K562 (cell line): ENCODE measurements at regions not wholly inside any gene's neighbourhood (a gene's known extent, or its start where the extent isn't known, plus 50 kb on each side); places are given as distances from the start of the nearest gene placed in this dataset.

Experiments
- ATAC-seq: fragments of 200-7000 bp; cut with Tn5 transposase; 3 replicates; pipeline ENCODE4 v1.9.1; 2020; ENCODE audit warnings: moderate library complexity
- BruUV-seq: library from RNA; stranded (reverse); fragments of 400-500 nt; replicated peaks from 2 replicates; lab custom pipeline; 2021; lab: Mats Ljungman, UMichigan
- CTCF ChIA-PET: fragments of 300-600 bp; formaldehyde crosslinking; extraction: SDS; loops from one replicate; lab custom pipeline; 2021; ENCODE audit warnings: low intra/inter-chr PET ratio; lab: Yijun Ruan, JAX
- POLR2A ChIA-PET: fragments of 300-600, 350-650 bp; sonication (Branson Sonifier 250); formaldehyde crosslinking; extraction: SDS; loops from one replicate; lab custom pipeline; 2021; ENCODE audit warnings: antibody characterized with exemption, inconsistent platforms; lab: Yijun Ruan, JAX
- DNase-seq, 4 experiments: peaks; one replicate each; pipeline versions ENCODE4 v3.0.0 to v3.0.0-alpha.2; 2011 to 2018; ENCODE audit warnings: low spot score in 3 of 4, mixed read lengths in 3 of 4; ENCODE audit errors: extremely low read depth in 1 of 4
- FAIRE-seq: peaks from 2 replicates; lab custom pipeline; 2011; peaks lifted over from hg19 to GRCh38; lab: Jason Lieb, UNC
- H2AFZ ChIP-seq: 2 replicates; pipeline ENCODE4 v1.6.0; 2011; ENCODE audit warnings: low read depth, low read length, control low read depth, inconsistent platforms
- H3K27ac ChIP-seq: fragments of 200-600 bp; 3 replicates; pipeline ENCODE4 v1.8.0; 2011; ENCODE audit warnings: low read depth, mild to moderate bottlenecking, control low read depth, inconsistent platforms, low read length, moderate library complexity, mixed read lengths; ENCODE audit errors: extremely low read depth
- H3K27me3 ChIP-seq, 2 experiments: fragments of 300-600 bp in 1 of 2; 2 replicates in 1 of 2; 3 replicates in 1 of 2; pipeline versions ENCODE4 v1.6.0 to v1.8.0; 2011; ENCODE audit warnings: inconsistent platforms in 2 of 2, low read length in 2 of 2, mild to moderate bottlenecking in 1 of 2, mixed read lengths in 1 of 2, moderate library complexity in 1 of 2; ENCODE audit not compliant: control insufficient read depth in 2 of 2, insufficient read depth in 2 of 2
- H3K36me3 ChIP-seq: fragments of 300-600 bp; 3 replicates; pipeline ENCODE4 v1.8.0; 2011; ENCODE audit warnings: mild to moderate bottlenecking, low read length, inconsistent platforms; ENCODE audit not compliant: control insufficient read depth, insufficient read depth
- H3K4me1 ChIP-seq, 2 experiments: fragments of 200-600 bp in 1 of 2; replicated peaks in 1 of 2; 2 replicates in 1 of 2; 3 replicates in 1 of 2; pipeline versions ENCODE4 v1.5.1 to v1.8.0; 2011; ENCODE audit warnings: inconsistent platforms in 2 of 2, low read length in 2 of 2, mild to moderate bottlenecking in 1 of 2, mixed read lengths in 1 of 2, moderate library complexity in 1 of 2; ENCODE audit not compliant: control insufficient read depth in 2 of 2, insufficient read depth in 2 of 2
- H3K4me2 ChIP-seq: 2 replicates; pipeline ENCODE4 v1.6.1; 2011; ENCODE audit warnings: low read length, control low read depth, inconsistent platforms, mixed read lengths; ENCODE audit not compliant: insufficient read depth
- H3K4me3 ChIP-seq: fragments of 200-600 bp; sonication (generic), shearing (Covaris generic); 2 replicates; pipeline ENCODE4 v1.5.1; 2016; ENCODE audit warnings: control low read depth, inconsistent platforms
- H3K79me2 ChIP-seq: fragments of 200-600 bp; 3 replicates; pipeline ENCODE4 v1.8.0; 2011; ENCODE audit warnings: low read length, inconsistent platforms; ENCODE audit not compliant: control insufficient read depth, insufficient read depth
- H3K9ac ChIP-seq, 2 experiments: 2 replicates each; pipeline versions ENCODE4 v1.6.0 to v1.6.1; 2011; ENCODE audit warnings: low read depth in 2 of 2, low read length in 2 of 2, control low read depth in 1 of 2, inconsistent platforms in 1 of 2, mild to moderate bottlenecking in 1 of 2, mixed read lengths in 1 of 2; ENCODE audit not compliant: insufficient read depth in 1 of 2
- H3K9me1 ChIP-seq: one replicate; pipeline ENCODE4 v1.6.0; 2011; ENCODE audit warnings: inconsistent platforms, mild to moderate bottlenecking, low read length, moderate library complexity; ENCODE audit not compliant: control insufficient read depth, insufficient read depth
- H3K9me3 ChIP-seq: replicated peaks from 2 replicates; pipeline ENCODE4 v1.5.1; 2011; ENCODE audit warnings: low read depth, low read length, inconsistent platforms; ENCODE audit not compliant: control insufficient read depth, insufficient read depth
- H4K20me1 ChIP-seq: replicated peaks from 2 replicates; pipeline ENCODE4 v1.6.1; 2011; ENCODE audit warnings: low read length, inconsistent platforms, mixed read lengths; ENCODE audit not compliant: control insufficient read depth, insufficient read depth
- ARID2 ChIP-seq: fragments of 450-650 bp; IDR thresholded peaks from 2 replicates; pipeline ENCODE4 v1.6.1; 2017; ENCODE audit warnings: antibody characterized with exemption, mild to moderate bottlenecking
- C11orf30 ChIP-seq: fragments of 450-650 bp; IDR thresholded peaks from 2 replicates; pipeline ENCODE4 v1.6.1; 2016; ENCODE audit warnings: low read depth, mild to moderate bottlenecking
- POLR2H ChIP-seq: IDR thresholded peaks from 2 replicates; pipeline ENCODE4 v1.6.1; 2016; ENCODE audit warnings: missing genetic modification characterization, low read depth, mild to moderate bottlenecking, control low read depth, missing compliant biosample characterization, moderate library complexity
- RBM25 ChIP-seq: fragments of 200-400 bp; formaldehyde crosslinking; IDR thresholded peaks from 2 replicates; pipeline ENCODE4 v1.6.1; 2018; ENCODE audit warnings: low read length, low read depth, moderate library complexity; ENCODE audit not compliant: severe bottlenecking
- TRIM24 ChIP-seq, 2 experiments: fragments of 450-650 bp; IDR thresholded peaks; 2 replicates each; pipeline ENCODE4 v1.6.1; 2016
- ZBTB7A ChIP-seq: IDR thresholded peaks from 2 replicates; pipeline ENCODE4 v1.6.1; 2011; ENCODE audit warnings: low read depth, mild to moderate bottlenecking, low read length, moderate library complexity, borderline replicate concordance; ENCODE audit not compliant: control insufficient read depth
- ZNF316 ChIP-seq: fragments of 450-650 bp; IDR thresholded peaks from 2 replicates; pipeline ENCODE4 v1.6.1; 2016
- WGBS: fragments of 100-300 bp; shearing (Covaris generic); methylation state at CpG from one replicate; pipeline ENCODE4 v1.1.6; 2016; ENCODE audit warnings: low coverage, mixed read lengths; ENCODE audit not compliant: insufficient coverage; ENCODE audit errors: missing lambda C conversion rate; 5-methylcytosine and 5-hydroxymethylcytosine counted together
- in situ Hi-C: fragments of 300-500 bp; cut with MboI; formaldehyde crosslinking; loops from 4 replicates; pipeline ENCODE4 v1.15.0; 2018; ENCODE audit warnings: inconsistent platforms, mixed read lengths
- intact Hi-C: fragments of 100-400 bp; cut with micrococcal nuclease; formaldehyde crosslinking; loops from 2 replicates; pipeline ENCODE4 v1.14.2; 2022

DNA sequence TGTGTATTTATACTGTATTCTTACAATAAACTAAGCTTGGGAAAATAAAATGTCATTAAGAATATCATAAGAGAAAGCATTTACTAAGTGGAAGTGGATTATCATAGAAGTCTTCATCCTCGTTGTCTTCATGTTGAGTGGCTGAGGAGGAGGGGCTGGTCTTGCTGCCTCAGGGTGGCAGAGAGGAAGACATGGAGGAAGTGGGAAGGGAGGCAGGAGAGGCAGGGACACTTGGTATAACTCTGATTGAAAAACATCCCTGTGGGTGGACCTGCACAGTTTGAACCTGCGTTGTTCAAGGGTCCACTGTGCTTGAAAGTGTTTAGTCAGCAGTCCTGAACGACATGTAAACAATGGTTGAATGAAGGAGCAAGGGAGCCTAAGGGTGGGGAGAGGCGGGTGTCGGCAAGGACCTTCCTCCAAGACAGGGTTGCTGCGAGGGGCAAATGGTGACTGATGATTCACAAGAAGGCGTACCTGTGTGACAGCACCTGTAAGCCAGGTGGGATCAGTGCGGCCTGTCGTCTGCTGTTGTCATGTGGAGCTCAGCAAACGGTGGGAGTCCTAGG, 103.8 kb upstream of the KLF13 start (continued):
- TF ChIP-seq C11orf30: peak; percentile 79
- TF ChIP-seq ZNF316: peak; percentile 89

DNA sequence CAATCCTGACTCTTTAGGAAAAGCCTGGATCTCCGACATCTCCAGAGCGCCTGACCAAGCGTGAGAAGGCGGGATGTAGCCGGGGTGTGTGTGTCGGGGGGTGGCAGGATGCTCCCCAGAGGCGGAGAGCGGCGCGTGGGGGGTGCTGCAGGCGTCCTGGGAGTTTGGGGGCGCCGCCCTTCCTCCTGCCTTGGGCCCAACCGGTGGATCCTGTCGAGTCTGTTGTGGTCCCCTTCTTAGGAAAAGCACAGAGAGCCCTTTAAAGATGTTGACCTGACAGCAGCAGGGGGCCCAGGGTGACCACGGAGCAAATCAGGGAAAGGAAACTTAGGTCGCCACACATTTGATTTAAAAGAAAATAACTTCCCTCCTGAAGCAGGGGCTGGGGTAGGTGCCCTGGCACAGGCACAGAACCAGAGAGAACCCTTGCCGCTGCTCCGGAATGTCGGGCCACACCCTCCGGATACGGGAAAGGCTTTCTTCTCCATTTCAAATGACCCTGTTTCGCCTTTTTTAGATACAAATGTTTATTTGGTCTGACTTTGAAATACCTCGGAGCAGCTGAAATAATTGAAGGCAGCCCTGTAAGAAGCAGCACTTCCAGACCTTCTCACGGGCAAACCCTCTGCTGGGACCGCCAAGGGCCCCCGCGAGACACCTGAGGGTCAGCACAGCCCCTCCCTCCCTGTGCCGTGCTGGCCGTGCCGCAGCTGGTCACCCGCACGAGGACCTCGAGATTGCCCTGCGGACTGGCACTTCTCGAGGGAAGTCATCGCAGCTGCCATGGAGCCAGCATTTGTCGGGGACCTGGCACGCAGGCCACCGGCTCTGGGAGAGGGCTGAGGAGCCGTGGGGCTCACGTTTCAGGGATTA, 102.9 kb upstream of the KLF13 start:
- Histone ChIP-seq H3K4me1 (peaks cover 0 to 10% of the 10 kb centered on the region in 2 experiments; a peak in 2 of 5 replicates), H3K9me1 (no peaks in the 10 kb centered on the region), H2AFZ (no peak overlapping the region), H4K20me1 (no peaks in the 10 kb centered on the region), H3K36me3 (no peaks in the 10 kb centered on the region), H3K9ac (no peak overlapping the region; a peak in 1 of 4 replicates), H3K4me3 (no peak overlapping the region), H3K27me3 (peaks cover 26 to 43% of the 10 kb centered on the region in 2 experiments), H3K79me2 (no peaks in the 10 kb centered on the region), H3K9me3 (no peaks in the 10 kb centered on the region), H3K4me2 (no peak overlapping the region), H3K27ac (no peak overlapping the region)
- DNase-seq (no peak), FAIRE-seq (no peak), ATAC-seq (no peak)
- ChIA-PET CTCF (interaction anchor here (0.7 kb wide), 1 partner anchor 29 kb away, joined by 3 read pairs; no protein-coding TSS in a partner anchor), POLR2A (no interaction called here)
- intact Hi-C loops: no loop called here
- TF ChIP-seq ARID2 (no peak), POLR2H (no peak), TRIM24 (IDR thresholded peaks at IDR 0.05) (no peak), ZBTB7A (no peak), RBM25 (no peak)
- WGBS: 1% methylated on average over 35 of the region's 42 CpGs
- BruUV-seq: no TSS peak
- in situ Hi-C loops: no loop called here
